ENCODE measurements at regions not wholly inside any gene's neighbourhood (a gene's known extent, or its start where the extent isn't known, plus 50 kb on each side); places are given as distances from the start of the nearest gene placed in this dataset.

- CTCF ChIA-PET: no interaction called here
- DNase-seq (ENCODE audit: extremely low spot score): no peak
- POLR2A ChIA-PET: no interaction called here
- no peak for TF ChIP-seq CTCF (IDR thresholded peaks at IDR 0.05; ENCODE audit: control extremely low read depth, extremely low read depth, low read depth, missing control alignments)
Measured at GRCh38 chr13:80224468-80224867, 116.5 kb downstream of the SPRY2 start.

GRCh38 chr13:80217614-80218456 is 123.1 kb downstream of the SPRY2 start:
- no peak for DNase-seq (ENCODE audit: extremely low spot score)
- CTCF ChIA-PET: interaction anchor here (1.0 to 1.3 kb wide), 2 partner anchors 9 to 13 kb away, joined by 3 read pairs; no protein-coding TSS in a partner anchor

GRCh38 chr13:80215368-80215767 is 125.6 kb downstream of the SPRY2 start:
- ChIA-PET POLR2A (no interaction called here), CTCF (interaction anchor here (0.9 kb wide), 1 partner anchor 12 kb away, joined by 3 read pairs; no protein-coding TSS in a partner anchor)
- DNase-seq (ENCODE audit: extremely low spot score): no peak
- TF ChIP-seq CTCF (IDR thresholded peaks at IDR 0.05; ENCODE audit: control extremely low read depth, extremely low read depth, low read depth, missing control alignments): no peak

More at GRCh38 chr13:80217614-80218456, 123.1 kb downstream of the SPRY2 start:
- POLR2A ChIA-PET: no interaction called here
- TF ChIP-seq CTCF (IDR thresholded peaks at IDR 0.05; ENCODE audit: control extremely low read depth, extremely low read depth, low read depth, missing control alignments): no peak

- POLR2A ChIA-PET: no interaction called here
- CTCF ChIA-PET: no interaction called here
Measured at GRCh38 chr13:80214521-80214991, 126.4 kb downstream of the SPRY2 start.

GRCh38 chr13:80214050-80214449 is 126.9 kb downstream of the SPRY2 start:
- ChIA-PET POLR2A (no interaction called here), CTCF (no interaction called here)
- DNase-seq (ENCODE audit: extremely low spot score): no peak
- TF ChIP-seq CTCF (IDR thresholded peaks at IDR 0.05; ENCODE audit: control extremely low read depth, extremely low read depth, low read depth, missing control alignments): no peak

More at GRCh38 chr13:80214521-80214991, 126.4 kb downstream of the SPRY2 start:
- no peak for DNase-seq (ENCODE audit: extremely low spot score)
- TF ChIP-seq CTCF (IDR thresholded peaks at IDR 0.05; ENCODE audit: control extremely low read depth, extremely low read depth, low read depth, missing control alignments): no peak

GRCh38 chr13:80213201-80213600 is 127.7 kb downstream of the SPRY2 start:
- TF ChIP-seq CTCF (IDR thresholded peaks at IDR 0.05; ENCODE audit: control extremely low read depth, extremely low read depth, low read depth, missing control alignments): no peak
- CTCF ChIA-PET: no interaction called here
- DNase-seq (ENCODE audit: extremely low spot score): no peak
- POLR2A ChIA-PET: no interaction called here
